Neuronal stem cell (in vitro differentiated cells): ENCODE measurements at regions not wholly inside any gene's neighbourhood (a gene's known extent, or its start where the extent isn't known, plus 50 kb on each side); places are given as distances from the start of the nearest gene placed in this dataset.

Source experiments
- DNase-seq: peaks from one replicate; pipeline ENCODE4 v3.0.0-alpha.2; 2013; ENCODE audit warnings: low spot score
- H2AFZ ChIP-seq: one replicate; pipeline ENCODE4 v1.6.1; 2013; ENCODE audit warnings: mild to moderate bottlenecking, low read length, inconsistent platforms
- H2AK5ac ChIP-seq: 2 replicates; pipeline ENCODE4 v1.6.1; 2013; ENCODE audit warnings: low read depth, mild to moderate bottlenecking, inconsistent platforms, low read length, moderate library complexity, mixed read lengths
- H2BK120ac ChIP-seq: 2 replicates; pipeline ENCODE4 v1.6.1; 2013; ENCODE audit warnings: low read depth, mild to moderate bottlenecking, inconsistent platforms, low read length, moderate library complexity, mixed read lengths
- H2BK12ac ChIP-seq: one replicate; pipeline ENCODE4 v1.6.1; 2013; ENCODE audit warnings: low read length, inconsistent platforms
- H2BK15ac ChIP-seq: 2 replicates; pipeline ENCODE4 v1.6.1; 2013; ENCODE audit warnings: mild to moderate bottlenecking, low read length, inconsistent platforms, mixed read lengths
- H2BK5ac ChIP-seq: one replicate; pipeline ENCODE4 v1.6.1; 2013; ENCODE audit warnings: inconsistent platforms, mild to moderate bottlenecking, low read length, moderate library complexity
- H3K14ac ChIP-seq: one replicate; pipeline ENCODE4 v1.6.1; 2013; ENCODE audit warnings: low read length, inconsistent platforms
- H3K18ac ChIP-seq: 2 replicates; pipeline ENCODE4 v1.6.1; 2013; ENCODE audit warnings: low read length, inconsistent platforms
- H3K23ac ChIP-seq: 2 replicates; pipeline ENCODE4 v1.6.1; 2013; ENCODE audit warnings: low read depth, mild to moderate bottlenecking, mixed read lengths, low read length, inconsistent platforms; ENCODE audit not compliant: poor library complexity
- H3K27ac ChIP-seq: replicated peaks from 3 replicates; pipeline ENCODE4 v1.5.1; 2013; ENCODE audit warnings: low read length, inconsistent platforms
- H3K27me3 ChIP-seq, 3 experiments: 2 replicates each; pipeline ENCODE4 v1.6.1; 2013; ENCODE audit warnings: low read length in 3 of 3, mild to moderate bottlenecking in 2 of 3, inconsistent platforms in 1 of 3, low read depth in 1 of 3, mixed read lengths in 1 of 3, moderate library complexity in 1 of 3; ENCODE audit not compliant: control insufficient read depth in 3 of 3, insufficient read depth in 3 of 3
- H3K36me3 ChIP-seq, 2 donors: replicated peaks in 1 of 2; 2 replicates each; pipeline ENCODE4 v1.6.1; 2013; ENCODE audit warnings: low read length in 2 of 2; ENCODE audit not compliant: control insufficient read depth in 2 of 2, insufficient read depth in 2 of 2
- H3K4ac ChIP-seq: 2 replicates; pipeline ENCODE4 v1.6.1; 2013; ENCODE audit warnings: inconsistent platforms, mild to moderate bottlenecking, low read length, moderate library complexity
- H3K4me1 ChIP-seq, 2 donors: 1 replicate in 1 of 2; 2 replicates in 1 of 2; pipeline ENCODE4 v1.6.1; 2013; ENCODE audit warnings: low read length in 2 of 2, low read depth in 1 of 2; ENCODE audit not compliant: control insufficient read depth in 2 of 2, insufficient read depth in 1 of 2
- H3K4me2 ChIP-seq: one replicate; pipeline ENCODE4 v1.6.1; 2013; ENCODE audit warnings: mild to moderate bottlenecking, low read length, inconsistent platforms; ENCODE audit not compliant: insufficient read depth, poor library complexity, severe bottlenecking
- H3K4me3 ChIP-seq, 2 donors: 2 replicates each; pipeline ENCODE4 v1.5.1; 2013; ENCODE audit warnings: low read length in 2 of 2, mild to moderate bottlenecking in 2 of 2, inconsistent platforms in 1 of 2, moderate library complexity in 1 of 2
- H3K79me1 ChIP-seq: one replicate; pipeline ENCODE4 v1.6.1; 2013; ENCODE audit warnings: low read depth, mild to moderate bottlenecking, inconsistent platforms, low read length, moderate library complexity
- H3K9ac ChIP-seq: one replicate; pipeline ENCODE4 v1.6.1; 2013; ENCODE audit warnings: mild to moderate bottlenecking, low read depth, low read length, inconsistent platforms; ENCODE audit not compliant: poor library complexity
- H3K9me3 ChIP-seq, 2 donors: replicated peaks in 1 of 2; 2 replicates each; pipeline versions ENCODE3 to v1.6.1; 2013; ENCODE audit warnings: low read length in 2 of 2, mild to moderate bottlenecking in 2 of 2, inconsistent platforms in 1 of 2, low read depth in 1 of 2, mixed read lengths in 1 of 2, moderate library complexity in 1 of 2; ENCODE audit not compliant: control insufficient read depth in 2 of 2, insufficient read depth in 1 of 2
- H4K8ac ChIP-seq: one replicate; pipeline ENCODE4 v1.6.1; 2013; ENCODE audit warnings: low read depth, mild to moderate bottlenecking, inconsistent platforms, low read length, moderate library complexity
- H4K91ac ChIP-seq: one replicate; pipeline ENCODE4 v1.6.1; 2013; ENCODE audit warnings: low read length, low read depth, mild to moderate bottlenecking, inconsistent platforms; ENCODE audit not compliant: poor library complexity
- WGBS, 2 donors: extraction: QIAGEN DNeasy Blood & Tissue Kit; methylation state at CpG; one replicate each; pipeline ENCODE4 v1.1.7; 2013; ENCODE audit warnings: missing lambda C conversion rate in 2 of 2, mixed read lengths in 1 of 2; ENCODE audit not compliant: insufficient read length in 2 of 2, insufficient replicate concordance in 1 of 2; ENCODE audit errors: extremely low coverage in 2 of 2; 5-methylcytosine and 5-hydroxymethylcytosine counted together

GRCh38 chr13:37944081-37944868, 74.7 kb upstream of the TRPC4 start:
- no peaks in the 10 kb centered on the region for H3K9me3 ChIP-seq
- peaks cover 5 to 12% of the 10 kb centered on the region in 2 donors for H3K4me1 ChIP-seq
- no peaks in the 10 kb centered on the region for H3K27me3 ChIP-seq
- H2BK15ac ChIP-seq = no peak overlapping the region
- H3K23ac ChIP-seq = no peak overlapping the region
- no peak overlapping the region for H3K18ac ChIP-seq
- no peak for DNase-seq
- H4K8ac ChIP-seq = no peak overlapping the region
- no peak overlapping the region for H3K9ac ChIP-seq
- H3K27ac ChIP-seq = no peak overlapping the region
- no peaks in the 10 kb centered on the region for H3K36me3 ChIP-seq
- no peak overlapping the region for H3K4me2 ChIP-seq
- H3K14ac ChIP-seq = no peak overlapping the region
- no peak overlapping the region for H2BK120ac ChIP-seq
- WGBS, 2 donors = no CpG with 5 or more reads among the region's 10 CpGs
- no peak overlapping the region for H2AFZ ChIP-seq
- no peaks in the 10 kb centered on the region for H3K79me1 ChIP-seq
- H2BK5ac ChIP-seq = no peak overlapping the region
- no peak overlapping the region for H4K91ac ChIP-seq
- H2BK12ac ChIP-seq = no peak overlapping the region
- no peak overlapping the region for H3K4ac ChIP-seq
- no peak overlapping the region for H3K4me3 ChIP-seq
- H2AK5ac ChIP-seq = no peak overlapping the region

- no peak overlapping the region for H3K4me3 ChIP-seq
- H2BK12ac ChIP-seq = no peak overlapping the region
These were observed 73.4 kb upstream of the TRPC4 start for GRCh38 chr13:37942929-37943328.

GRCh38 chr13:37934339-37935191, 65.0 kb upstream of the TRPC4 start:
- Histone ChIP-seq H3K4me3 (peak overlapping the region in 1 of 2 donors; percentile 25), H3K27me3 (no peaks in the 10 kb centered on the region), H3K9me3 (no peaks in the 10 kb centered on the region), H4K91ac (no peak overlapping the region), H2BK5ac (no peak overlapping the region), H2AK5ac (no peak overlapping the region), H2BK12ac (no peak overlapping the region), H3K23ac (no peak overlapping the region), H3K4ac (no peak overlapping the region), H3K14ac (peak overlapping the region; percentile 90), H2BK120ac (peak overlapping the region; percentile 81), H3K4me1 (no peaks in the 10 kb centered on the region), H2AFZ (peak overlapping the region; percentile 32), H3K9ac (no peak overlapping the region), H3K79me1 (no peaks in the 10 kb centered on the region), H3K18ac (peak overlapping the region; percentile 5), H3K4me2 (no peak overlapping the region), H3K27ac (no peak overlapping the region), H4K8ac (no peak overlapping the region), H2BK15ac (no peak overlapping the region), H3K36me3 (no peaks in the 10 kb centered on the region)
- DNase-seq = no peak
- WGBS, 2 donors = no CpG with 5 or more reads among the region's 25 CpGs

More at GRCh38 chr13:37942929-37943328, 73.4 kb upstream of the TRPC4 start:
- no peak overlapping the region for H3K14ac ChIP-seq
- H3K4ac ChIP-seq = no peak overlapping the region
- H3K9ac ChIP-seq = no peak overlapping the region
- peak overlapping the region; percentile 21 for H2AFZ ChIP-seq
- DNase-seq = peak; percentile 40
- H3K4me1 ChIP-seq = peaks cover 5 to 12% of the 10 kb centered on the region in 2 donors
- no peak overlapping the region for H3K27ac ChIP-seq
- no peak overlapping the region for H4K91ac ChIP-seq
- no peak overlapping the region for H2BK15ac ChIP-seq
- H3K27me3 ChIP-seq = no peaks in the 10 kb centered on the region
- H2BK120ac ChIP-seq = no peak overlapping the region
- no peak overlapping the region for H3K18ac ChIP-seq
- H3K36me3 ChIP-seq = no peaks in the 10 kb centered on the region
- no peak overlapping the region for H2AK5ac ChIP-seq
- H3K9me3 ChIP-seq = no peaks in the 10 kb centered on the region
- H4K8ac ChIP-seq = no peak overlapping the region
- H2BK5ac ChIP-seq = no peak overlapping the region
- H3K79me1 ChIP-seq = no peaks in the 10 kb centered on the region
- no peak overlapping the region for H3K23ac ChIP-seq
- no peak overlapping the region for H3K4me2 ChIP-seq

GRCh38 chr13:37929308-37929707, 59.7 kb upstream of the TRPC4 start:
- no CpG with 5 or more reads among the region's 4 CpGs for WGBS, 2 donors

More at GRCh38 chr13:37929308-37929707, 59.7 kb upstream of the TRPC4 start:
- no peaks in the 10 kb centered on the region for H3K36me3 ChIP-seq
- H3K4ac ChIP-seq = no peak overlapping the region
- H2AK5ac ChIP-seq = no peak overlapping the region
- H2BK5ac ChIP-seq = no peak overlapping the region
- H3K4me1 ChIP-seq = no peaks in the 10 kb centered on the region
- no peak overlapping the region for H4K91ac ChIP-seq
- H3K27ac ChIP-seq = no peak overlapping the region
- H3K18ac ChIP-seq = no peak overlapping the region
- H3K9me3 ChIP-seq = no peaks in the 10 kb centered on the region
- H2AFZ ChIP-seq = no peak overlapping the region
- H3K14ac ChIP-seq = no peak overlapping the region
- no peak overlapping the region for H2BK12ac ChIP-seq
- no peaks in the 10 kb centered on the region for H3K79me1 ChIP-seq
- no peak overlapping the region for H3K4me2 ChIP-seq
- H2BK15ac ChIP-seq = no peak overlapping the region
- DNase-seq = no peak
- no peak overlapping the region for H2BK120ac ChIP-seq
- H3K23ac ChIP-seq = no peak overlapping the region
- no peak overlapping the region for H3K9ac ChIP-seq
- no peaks in the 10 kb centered on the region for H3K27me3 ChIP-seq
- no peak overlapping the region for H3K4me3 ChIP-seq
- no peak overlapping the region for H4K8ac ChIP-seq
